HG02623 (cell line): ENCODE measurements at regions not wholly inside any gene's neighbourhood (a gene's known extent, or its start where the extent isn't known, plus 50 kb on each side); places are given as distances from the start of the nearest gene placed in this dataset.
"Not testable (repeated sequence)": the region's sequence is repeated elsewhere in the genome, so short reads cannot be mapped to it uniquely, and the experiment has no call there.

Experiments used
- ATAC-seq: cut with Tn5 transposase; IDR thresholded peaks from one replicate; pipeline ENCODE4 v1.9.1; 2021; ENCODE audit warnings: moderate library complexity; ENCODE audit not compliant: unreplicated experiment

DNA sequence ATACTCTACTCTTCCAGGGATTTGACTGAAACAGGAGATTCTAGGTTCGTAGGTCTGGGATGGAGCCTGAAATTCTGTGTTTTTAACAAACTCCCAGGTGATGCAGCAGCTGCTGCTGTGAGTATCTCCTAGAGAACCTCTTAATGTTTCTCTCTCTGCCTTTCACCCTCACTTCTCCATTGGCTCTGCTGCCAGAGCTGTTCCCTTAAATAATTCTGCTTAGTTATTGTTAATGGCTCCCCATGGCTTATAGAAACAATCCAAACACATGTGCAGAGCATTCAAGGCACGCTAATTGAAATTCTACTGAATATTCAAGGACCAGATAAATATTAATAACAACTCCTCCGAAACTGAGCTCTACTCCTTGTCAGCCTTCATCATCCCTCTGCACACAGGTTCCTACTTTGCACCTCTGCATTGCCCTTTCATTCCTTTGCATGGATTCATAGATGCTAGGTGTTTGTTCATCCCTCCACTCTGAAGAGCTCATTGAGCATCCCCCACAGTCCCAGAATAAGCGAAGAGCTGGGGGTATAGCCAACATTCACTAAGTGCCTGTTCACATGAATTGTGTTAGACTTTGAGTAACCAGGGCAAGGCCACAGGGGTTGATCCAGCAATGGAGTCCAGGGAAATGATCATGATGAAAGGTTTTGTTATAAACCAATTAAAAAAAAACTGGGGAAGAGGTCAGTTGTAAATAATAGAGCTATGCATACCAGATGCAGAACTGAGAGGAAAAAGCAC, 488.4 kb upstream of the JAG1 start:
- no peak for ATAC-seq

DNA sequence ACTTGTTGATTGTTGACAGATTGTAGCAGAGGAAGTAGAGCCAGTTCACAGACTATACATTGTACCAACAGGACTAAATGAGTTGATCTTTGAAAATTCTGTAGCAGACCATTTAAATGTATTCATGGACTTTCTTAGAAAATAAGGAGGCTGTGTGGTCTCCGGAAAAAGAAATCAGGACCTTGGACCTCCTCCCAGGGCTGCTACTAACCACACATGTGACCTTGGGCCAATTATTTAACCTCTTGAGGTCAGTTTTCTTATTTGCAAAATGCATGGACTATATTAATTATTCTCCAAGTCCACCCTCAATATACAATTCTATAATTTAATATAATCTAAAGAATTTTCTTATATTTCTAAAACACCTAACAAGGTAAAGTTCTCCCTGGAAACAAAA, 492.0 kb upstream of the JAG1 start:
- no peak for ATAC-seq

DNA sequence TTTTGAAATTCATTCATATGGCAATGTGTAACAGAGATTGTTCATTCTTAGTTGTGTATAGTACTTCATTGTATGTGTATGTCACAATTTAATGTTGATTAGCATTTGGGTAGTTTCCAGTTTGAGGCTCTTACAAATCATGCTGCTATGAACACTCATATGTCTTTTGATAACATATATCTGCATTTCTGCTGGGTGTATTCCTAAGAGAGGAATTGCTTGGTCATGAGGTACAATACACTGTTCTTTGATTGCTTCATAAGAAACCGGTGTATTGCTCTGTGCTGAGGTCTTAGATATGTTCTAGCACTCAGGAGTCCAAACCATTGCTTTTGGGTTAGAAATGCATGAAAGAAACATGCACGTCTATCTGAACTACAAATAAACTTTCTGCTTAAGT, 492.9 kb upstream of the JAG1 start:
- no peak for ATAC-seq

DNA sequence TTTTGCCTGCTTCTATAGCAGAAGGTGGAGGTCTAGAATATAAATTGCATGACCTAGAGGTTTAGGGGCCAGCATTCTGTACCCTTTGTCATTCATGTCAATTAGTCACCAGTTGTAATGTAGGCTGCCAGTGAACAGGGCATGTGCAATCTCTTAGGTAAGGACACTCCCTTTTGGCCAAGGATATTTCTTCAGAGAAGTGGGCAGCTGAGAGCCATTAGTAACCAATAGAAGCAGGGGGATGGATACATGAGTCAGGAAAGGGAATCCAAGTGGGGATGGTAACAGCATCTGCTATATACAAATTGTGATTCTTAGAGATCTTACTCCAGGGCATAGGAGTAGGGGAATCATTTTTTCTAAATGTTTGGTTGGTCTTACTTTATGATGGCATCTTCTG, 494.2 kb upstream of the JAG1 start:
- no peak for ATAC-seq

DNA sequence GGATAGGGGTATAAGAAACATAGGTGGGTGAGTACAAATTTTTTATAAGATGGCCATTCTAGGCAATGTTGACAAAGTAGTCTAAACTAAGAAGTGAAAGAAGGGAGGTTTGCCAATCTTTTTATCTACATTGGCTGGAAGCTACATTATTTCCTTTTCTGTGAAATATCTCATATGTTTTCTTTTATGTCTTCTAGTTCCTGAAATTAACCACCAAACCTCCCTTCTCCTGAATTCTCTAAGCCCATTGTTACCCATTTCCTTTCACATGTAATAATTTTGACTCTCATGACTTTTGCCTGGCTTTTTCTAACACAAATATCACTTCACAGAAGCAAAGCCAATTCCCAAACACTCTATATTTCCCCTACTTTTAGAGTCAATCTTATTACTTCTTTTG, 496.2 kb upstream of the JAG1 start:
- no peak for ATAC-seq

DNA sequence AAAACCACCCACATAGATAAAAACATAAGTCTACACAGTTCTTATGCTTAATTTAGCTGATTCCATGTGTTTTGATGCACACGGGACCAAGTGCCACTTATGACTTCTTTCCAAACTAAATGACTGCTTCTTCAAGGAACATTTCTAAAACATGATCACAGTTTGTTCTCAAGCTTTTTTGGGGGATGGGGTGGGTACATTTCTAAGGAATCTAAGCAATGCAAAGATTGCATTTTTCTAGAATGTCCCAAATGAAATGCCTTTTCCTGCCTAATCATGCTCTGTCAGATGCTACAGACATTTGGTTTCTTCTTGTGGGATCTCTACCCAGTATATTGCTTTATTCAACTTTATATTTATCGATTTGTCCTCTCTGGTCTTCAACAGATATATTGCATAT, 496.8 kb upstream of the JAG1 start:
- no peak for ATAC-seq

GRCh38 chr20:11172881-11173280, 499.1 kb upstream of the JAG1 start:
- ATAC-seq: no peak

GRCh38 chr20:11173916-11174315, 500.1 kb upstream of the JAG1 start:
- ATAC-seq: no peak

GRCh38 chr20:11174861-11175260, 501.1 kb upstream of the JAG1 start:
- no peak for ATAC-seq

DNA sequence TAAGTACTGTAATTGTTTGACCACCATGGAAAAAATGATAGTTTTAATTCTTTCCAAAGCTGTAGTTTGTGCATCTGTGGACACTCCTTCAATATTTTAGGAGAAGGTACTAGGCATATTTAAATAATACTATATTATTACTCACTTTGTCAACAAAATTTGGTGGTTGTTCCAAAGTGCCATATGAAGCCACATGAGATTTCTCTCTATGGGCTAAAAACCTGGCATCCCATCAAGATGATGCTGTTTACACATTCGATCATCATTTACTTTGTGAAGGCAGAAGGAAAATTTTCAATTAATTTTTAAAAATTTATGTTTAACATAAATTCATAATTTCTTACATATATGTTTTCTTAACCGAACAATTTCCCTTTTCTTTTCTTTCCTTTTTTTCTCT, 502.6 kb upstream of the JAG1 start:
- ATAC-seq: no peak

DNA sequence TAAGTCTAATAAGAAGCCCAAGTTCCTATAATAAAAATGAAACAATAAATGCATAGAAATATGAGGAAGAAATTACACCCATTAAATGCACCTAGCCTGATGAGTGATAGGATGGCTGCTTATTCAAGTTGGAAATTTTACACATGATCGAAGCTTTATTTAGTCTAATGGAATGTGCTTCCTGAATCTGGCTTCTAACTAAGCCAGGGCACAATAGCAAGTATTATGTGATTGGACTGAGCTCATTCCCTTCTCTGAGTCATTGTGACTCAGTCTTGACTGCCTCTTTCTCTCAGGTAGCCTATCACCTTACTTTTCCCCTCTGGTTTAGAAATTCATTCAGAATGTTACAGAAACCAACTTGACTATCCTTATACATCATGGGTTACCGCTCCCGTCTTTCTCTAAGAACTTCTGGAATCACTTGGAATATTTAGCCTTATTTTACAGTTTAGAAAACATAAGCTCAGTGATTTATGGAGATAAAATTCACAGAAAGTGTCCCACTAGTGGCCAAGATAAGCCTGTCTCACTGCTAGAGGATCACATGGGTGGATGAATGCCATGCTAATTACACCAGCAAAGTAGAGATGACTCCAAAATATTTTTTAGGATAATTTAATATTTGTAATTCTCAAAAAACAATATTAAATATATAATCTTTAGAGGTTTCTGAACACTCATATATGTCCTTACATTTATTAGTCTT, 505.3 kb upstream of the JAG1 start:
- no peak for ATAC-seq

GRCh38 chr20:11180186-11180585, 506.4 kb upstream of the JAG1 start:
- no peak for ATAC-seq

DNA sequence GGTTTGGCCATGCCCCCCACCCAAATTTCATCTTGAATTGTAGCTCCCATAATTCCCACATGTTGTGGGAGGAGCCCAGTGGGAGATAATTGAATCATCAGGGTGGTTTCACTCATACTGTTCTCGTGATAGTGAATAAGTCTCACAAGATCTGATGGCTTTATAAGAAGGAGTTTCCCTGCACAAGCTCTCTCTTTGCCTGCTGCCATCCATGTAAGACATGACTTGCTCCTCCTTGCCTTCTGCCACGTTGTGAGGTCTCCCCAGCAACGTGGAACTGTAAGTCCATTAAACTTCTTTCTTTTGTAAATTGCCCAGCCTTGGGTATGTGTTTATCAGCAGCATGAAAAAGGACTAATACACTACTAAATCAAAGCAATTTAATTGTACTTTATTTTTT, 507.3 kb upstream of the JAG1 start:
- ATAC-seq: not testable (repeated sequence)

GRCh38 chr20:11181966-11182365, 508.2 kb upstream of the JAG1 start:
- ATAC-seq: no peak

GRCh38 chr20:11182720-11183119, 508.9 kb upstream of the JAG1 start:
- ATAC-seq: no peak

GRCh38 chr20:11186301-11187008, 512.7 kb upstream of the JAG1 start:
- ATAC-seq: no peak

DNA sequence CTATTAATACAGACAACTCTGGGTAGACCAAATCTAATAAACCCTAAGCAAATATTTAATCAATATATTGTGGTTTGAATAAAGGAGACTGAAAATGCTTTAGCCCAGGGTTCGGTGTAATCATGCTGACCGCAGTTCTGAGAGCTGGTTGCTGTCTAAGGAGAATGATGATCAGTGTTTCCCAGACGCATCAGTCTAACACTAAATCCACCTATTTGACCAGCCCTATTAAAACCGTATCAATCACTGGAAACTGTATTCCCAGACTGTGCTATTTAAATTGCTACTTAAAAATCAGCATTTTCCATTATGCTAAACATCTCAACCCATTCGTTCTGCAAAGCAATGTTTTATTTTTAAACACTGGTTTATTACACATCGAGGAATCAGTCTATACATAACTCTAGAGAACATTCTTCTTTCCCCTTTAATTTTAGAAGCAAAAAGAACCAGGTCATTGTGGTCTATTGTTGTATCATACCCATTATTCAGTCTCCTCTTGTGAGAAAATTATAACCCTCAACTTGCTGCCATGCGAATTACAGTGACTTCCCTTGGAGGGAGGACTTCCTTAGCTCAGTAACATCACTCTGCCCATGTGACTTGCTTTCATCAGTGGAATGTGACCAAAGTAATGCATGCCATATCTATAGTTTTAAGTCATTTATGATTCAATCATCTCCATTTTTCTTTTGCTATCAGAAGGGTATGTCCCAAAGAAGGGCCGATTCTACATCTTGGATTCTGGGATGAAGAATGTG, 515.2 kb upstream of the JAG1 start:
- ATAC-seq: no peak

- ATAC-seq: no peak
Measured at GRCh38 chr20:11190741-11191140, 516.9 kb upstream of the JAG1 start.

GRCh38 chr20:11192106-11192505, 518.3 kb upstream of the JAG1 start:
- no peak for ATAC-seq

DNA sequence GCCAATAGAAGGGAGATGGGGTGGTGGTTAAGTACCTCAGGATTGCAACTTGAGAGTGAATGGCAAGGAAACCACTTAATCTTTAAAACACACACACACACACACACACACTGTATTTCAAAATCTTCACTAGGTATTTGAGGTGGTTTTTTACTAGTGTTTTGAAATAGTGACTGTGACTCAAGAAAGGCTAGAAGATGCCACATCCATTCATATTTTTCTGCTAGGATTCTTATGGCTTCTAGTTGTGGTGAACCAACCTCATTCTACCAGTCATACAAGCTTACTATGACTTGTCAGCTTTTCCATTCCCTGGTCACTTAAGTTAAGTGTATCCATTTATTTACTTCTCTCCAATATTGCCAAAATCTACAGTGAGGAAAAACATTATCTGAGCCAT, 519.4 kb upstream of the JAG1 start:
- ATAC-seq: no peak

DNA sequence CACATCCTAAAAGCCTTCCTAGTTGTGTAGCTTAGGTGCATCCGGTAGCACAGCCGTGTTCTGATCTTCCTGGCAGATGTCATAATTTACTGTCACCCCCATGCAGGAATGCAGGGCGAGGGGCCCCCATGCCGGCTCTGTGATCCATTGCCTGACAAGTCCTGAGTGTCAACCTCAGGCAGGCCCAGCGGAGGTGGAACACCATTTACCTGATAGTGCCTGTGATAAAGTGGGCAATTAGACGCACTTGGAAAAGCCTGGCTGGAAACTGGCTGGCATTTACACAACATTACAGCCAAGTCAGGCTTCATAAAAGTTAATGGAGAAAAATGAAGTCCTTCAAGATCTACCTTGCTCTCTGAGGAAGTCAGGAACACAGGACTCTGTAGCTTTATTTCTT, 521.4 kb upstream of the JAG1 start:
- no peak for ATAC-seq
